GM18861 (cell line): ENCODE measurements at regions not wholly inside any gene's neighbourhood (a gene's known extent, or its start where the extent isn't known, plus 50 kb on each side); places are given as distances from the start of the nearest gene placed in this dataset.
"Not testable (repeated sequence)": the region's sequence is repeated elsewhere in the genome, so short reads cannot be mapped to it uniquely, and the experiment has no call there.

Experiments
- ATAC-seq: cut with Tn5 transposase; IDR thresholded peaks from one replicate; pipeline ENCODE4 v1.9.1; 2021; ENCODE audit not compliant: unreplicated experiment

DNA sequence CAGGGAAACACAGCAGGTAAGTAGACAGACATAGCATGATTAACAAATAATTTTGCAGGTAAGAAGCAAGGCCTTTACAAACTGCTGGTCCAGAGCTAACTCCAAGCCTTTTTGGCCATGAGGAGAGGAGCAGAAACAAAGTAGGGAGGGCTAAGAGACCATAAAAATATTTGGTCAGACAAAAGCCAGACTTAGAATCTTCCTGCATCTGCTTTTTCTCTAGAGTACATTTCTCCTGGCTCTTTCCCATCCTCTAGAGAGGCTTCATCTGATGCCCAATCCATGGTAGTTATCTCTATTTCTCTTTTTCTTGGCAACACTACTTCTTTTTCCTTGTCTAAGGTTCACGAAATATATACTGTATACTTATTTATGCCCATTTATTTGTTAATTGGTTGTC is 577.1 kb downstream of the PIK3C3 start:
- no peak for ATAC-seq

DNA sequence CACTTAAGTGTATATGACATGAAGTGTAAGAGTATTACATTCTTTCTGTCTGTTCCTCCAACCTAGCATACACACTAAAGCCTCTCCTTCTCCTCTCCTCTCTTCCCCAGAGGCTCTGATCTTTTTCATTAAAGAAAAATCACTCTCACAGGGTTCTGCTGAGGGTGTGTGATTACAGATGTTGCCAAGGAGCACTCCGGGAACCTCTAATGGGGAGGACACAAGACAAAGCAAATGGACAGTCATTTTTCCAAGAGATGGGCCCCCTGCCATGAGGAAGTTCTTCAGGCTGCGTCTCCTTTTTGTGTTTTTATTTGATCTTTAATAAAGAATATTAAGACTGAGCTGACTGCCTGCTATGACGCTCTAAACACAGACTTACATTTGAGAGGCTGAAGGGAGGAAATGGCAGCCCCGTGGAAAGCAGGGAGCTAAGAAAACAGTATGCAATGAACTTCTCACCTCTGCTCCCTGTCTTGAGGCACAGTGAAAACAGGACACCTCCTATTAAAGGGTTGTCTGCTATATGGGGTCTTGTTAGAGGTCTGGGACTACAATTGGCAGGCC is 578.1 kb downstream of the PIK3C3 start:
- ATAC-seq = no peak

DNA sequence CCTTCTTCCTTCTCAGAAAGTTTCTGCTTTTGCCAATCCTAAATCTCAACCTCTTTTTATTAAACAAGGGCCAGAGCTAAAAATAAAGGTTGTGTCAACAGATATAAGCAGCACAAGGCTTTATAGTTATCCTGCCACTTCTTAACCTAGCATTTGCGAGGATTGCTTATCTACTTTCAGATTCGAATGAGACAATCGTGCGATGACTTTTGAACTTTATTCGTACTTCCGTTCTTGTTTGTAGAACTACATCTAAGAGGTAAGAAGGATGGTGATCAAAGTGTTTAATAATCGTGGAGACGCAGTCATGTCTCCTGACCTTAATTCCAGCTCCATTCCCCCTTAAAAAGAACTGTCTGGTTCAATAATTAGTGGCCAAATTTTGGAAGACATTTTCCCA is 578.6 kb downstream of the PIK3C3 start:
- no peak for ATAC-seq

- no peak for ATAC-seq
Measured at GRCh38 chr18:42534313-42534712, 579.3 kb downstream of the PIK3C3 start.

DNA sequence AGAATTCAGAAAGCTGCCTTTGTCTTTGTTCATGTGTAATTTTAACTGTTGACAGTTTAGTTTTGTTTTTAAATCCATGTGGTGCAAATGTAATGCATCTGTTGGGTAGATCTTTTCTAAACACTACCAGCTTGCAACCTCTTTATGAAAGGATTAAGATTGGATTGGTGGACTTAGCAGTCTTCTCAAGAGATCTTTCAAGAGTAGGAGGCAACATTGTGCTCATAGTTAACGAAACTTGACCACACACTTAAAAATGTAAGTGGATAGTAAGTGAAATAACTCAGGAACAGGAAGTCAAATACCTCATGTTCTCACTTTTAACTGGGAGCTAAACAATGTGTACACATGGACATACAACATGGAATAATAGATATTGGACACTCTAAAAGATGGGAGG is 579.0 kb downstream of the RIT2 start:
- ATAC-seq = no peak

GRCh38 chr18:42537291-42537690 is 578.2 kb downstream of the RIT2 start:
- no peak for ATAC-seq

- ATAC-seq = no peak
Measured at GRCh38 chr18:42544901-42545300, 570.6 kb downstream of the RIT2 start.

DNA sequence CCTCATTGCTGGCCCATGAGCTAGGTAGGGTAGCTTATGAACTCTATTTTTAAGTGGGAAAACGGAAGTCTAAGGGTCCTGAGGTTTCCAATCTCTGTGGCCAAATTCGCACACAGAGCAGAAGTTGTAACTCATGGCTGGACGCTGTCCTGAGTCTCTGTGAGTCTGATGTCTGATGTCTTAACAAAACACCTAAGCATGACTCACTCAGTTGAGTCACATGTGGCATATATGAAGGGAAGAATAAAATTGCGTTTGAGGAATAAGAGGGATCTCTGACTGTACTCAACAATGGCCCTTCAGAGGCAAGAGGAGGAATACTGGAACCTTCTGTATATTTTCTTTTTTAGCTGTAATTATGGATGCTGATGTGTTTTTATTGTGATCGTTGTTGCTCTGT is 569.7 kb downstream of the RIT2 start:
- no peak for ATAC-seq

GRCh38 chr18:42548493-42548892 is 567.0 kb downstream of the RIT2 start:
- no peak for ATAC-seq

DNA sequence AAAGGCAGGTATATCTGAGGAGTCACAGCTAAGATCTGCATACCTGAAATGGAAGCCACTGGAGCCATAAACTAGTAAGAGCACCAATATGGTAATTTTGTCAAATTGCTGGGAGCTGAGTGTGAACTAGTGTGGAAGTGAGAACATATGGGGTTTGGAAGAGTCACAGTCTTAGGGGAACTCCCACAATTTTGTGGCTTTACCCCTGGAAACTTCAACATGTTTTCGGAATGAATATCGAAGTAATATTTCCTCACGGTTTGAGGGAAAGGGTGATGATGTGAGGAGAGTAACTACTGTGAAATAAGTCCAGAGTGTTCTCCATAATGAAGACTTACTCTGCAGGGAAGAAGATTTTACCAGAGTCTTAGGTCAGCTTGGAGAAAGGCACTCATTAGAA is 565.9 kb downstream of the RIT2 start:
- no peak for ATAC-seq

GRCh38 chr18:42552559-42552958 is 562.9 kb downstream of the RIT2 start:
- not testable (repeated sequence) for ATAC-seq

GRCh38 chr18:42559069-42559690 is 556.3 kb downstream of the RIT2 start:
- no peak for ATAC-seq

DNA sequence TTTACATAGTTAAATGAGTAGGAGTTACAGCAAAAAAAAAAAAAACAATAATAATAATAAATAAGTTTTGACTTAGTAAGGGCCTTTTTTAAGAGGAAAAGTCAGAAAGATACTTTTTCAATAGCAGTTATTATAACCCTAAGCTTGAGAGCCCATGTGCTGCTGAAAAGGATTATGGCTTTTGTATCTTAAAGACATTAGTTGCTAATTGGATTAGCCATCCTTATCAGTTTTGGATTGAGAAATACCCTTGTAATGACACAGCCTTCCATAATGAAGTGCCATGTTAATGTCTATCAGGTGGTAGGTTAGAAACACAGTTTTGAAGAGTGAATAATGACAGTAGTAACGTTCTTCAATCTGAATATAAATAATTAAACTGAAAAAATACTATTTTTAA is 554.0 kb downstream of the RIT2 start:
- no peak for ATAC-seq

DNA sequence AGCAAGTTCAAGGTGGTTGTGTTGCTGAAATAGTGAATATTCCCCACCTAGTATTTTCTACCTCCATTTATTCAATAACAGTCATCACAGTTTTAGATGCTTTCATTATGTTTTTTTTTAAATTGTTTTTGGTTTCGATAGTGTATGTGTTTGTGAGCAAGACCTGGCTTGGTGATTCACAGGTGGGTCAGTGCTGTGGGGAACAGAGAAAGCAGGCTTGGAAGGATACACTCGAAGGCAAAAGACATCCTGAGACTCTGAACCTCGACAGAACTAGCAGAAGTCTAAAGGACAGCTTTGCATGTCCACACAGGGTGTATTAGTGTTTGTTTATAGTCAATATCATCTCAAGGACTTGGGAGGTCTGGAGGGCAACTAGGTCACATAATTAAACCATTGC is 551.5 kb downstream of the RIT2 start:
- ATAC-seq = no peak

DNA sequence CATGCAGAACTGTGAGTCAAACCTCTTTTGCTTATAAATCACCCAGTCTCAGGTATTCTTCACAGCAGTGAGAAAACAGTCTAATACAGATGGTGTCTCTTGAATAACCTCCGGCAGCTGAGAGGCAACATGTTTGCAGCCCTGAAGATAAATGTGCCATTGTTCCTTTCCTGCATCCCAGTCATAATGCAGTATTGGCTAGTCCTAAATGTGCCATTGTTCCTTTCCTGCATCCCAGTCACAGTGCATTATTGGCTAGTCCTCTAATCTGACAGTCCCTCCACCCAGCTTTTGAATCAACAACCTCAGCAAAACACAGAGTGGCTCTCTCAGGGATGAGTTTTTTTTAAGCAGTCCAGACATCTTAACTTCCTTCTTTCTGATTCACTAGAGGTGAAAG is 550.7 kb downstream of the RIT2 start:
- ATAC-seq = no peak

DNA sequence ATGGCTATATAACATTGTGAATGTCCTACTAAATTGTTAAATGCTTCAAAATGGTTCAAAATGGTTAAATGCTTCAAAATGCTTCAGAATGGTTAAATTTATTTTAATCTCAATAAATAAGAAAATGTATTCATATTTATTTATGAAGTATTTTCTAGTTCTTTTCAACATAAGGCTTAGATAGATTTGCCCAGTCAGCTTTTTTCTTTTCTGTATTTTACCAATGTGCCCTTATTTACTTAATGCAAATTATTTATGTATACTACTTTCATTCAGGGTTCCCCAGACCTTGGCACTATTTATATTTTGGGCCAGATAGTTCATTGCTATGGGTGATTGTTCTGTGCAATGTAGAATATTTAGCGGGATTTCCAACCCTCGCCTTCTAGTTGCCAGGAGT is 546.7 kb downstream of the RIT2 start:
- ATAC-seq = no peak

- ATAC-seq = no peak
Measured at GRCh38 chr18:42574871-42575270, 540.6 kb downstream of the RIT2 start.

DNA sequence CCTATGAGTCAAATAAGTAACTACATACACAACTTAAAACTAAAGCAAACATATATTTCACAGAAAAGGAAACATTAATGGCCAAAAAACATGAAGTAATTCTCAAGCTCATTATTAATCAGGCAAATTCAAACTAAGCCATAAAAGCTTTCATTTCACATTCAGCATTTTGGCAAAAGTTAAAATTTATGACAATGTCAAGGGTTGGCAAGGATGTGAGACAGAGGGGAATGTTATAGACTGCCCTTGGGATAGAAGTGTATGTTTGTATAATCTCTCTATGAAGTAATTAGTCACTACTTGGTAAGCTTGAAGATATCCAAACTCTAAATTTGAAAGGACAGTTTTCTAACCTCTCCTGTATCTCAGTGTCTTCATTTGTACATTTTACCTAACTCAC is 539.4 kb downstream of the RIT2 start:
- no peak for ATAC-seq

- no peak for ATAC-seq
Measured at GRCh38 chr18:42578792-42579191, 536.7 kb downstream of the RIT2 start.

- no peak for ATAC-seq
Measured at GRCh38 chr18:42582266-42582665, 533.2 kb downstream of the RIT2 start.

DNA sequence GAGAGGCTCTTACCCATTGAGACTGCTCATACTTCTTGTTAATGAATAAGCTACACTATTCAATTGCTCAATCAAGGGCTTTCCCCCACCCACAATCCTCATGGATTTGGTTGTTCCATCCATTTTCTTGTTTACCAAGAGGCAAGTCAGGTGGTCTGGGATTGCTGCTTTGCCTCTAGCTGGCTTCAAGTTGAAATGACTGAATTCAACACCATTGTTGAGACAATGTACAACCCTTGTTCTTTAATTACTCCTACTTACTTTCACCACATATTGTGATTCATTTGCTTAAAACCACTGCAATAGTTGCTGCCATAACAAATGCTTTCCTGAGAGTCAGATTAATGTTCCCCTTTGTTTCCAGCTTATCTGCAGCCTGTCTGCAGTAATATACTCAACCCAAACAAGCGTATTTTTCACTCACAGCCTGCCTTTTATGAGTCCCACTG is 532.2 kb downstream of the RIT2 start:
- ATAC-seq = no peak

GRCh38 chr18:42586601-42587000 is 528.9 kb downstream of the RIT2 start:
- no peak for ATAC-seq

DNA sequence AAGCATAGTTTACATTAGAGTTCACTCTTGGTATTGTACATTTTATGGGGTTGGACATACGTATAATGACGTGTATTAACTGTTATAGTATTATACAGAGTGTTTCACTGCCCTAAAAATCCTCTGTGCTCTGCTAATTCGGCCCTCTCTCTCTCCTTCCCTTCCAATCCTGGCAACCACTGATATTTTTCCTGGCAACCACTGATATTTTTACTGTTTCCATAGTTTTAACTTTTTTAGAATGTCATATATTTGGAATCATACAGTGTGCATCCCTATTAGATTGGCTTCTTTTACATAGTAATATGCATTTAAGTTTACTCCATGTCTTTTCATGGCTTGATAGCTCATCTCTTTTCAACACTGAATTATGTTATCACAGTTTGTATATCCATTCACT is 526.7 kb downstream of the RIT2 start:
- no peak for ATAC-seq
